ENCODE measurements at regions not wholly inside any gene's neighbourhood (a gene's known extent, or its start where the extent isn't known, plus 50 kb on each side); places are given as distances from the start of the nearest gene placed in this dataset.

DNA sequence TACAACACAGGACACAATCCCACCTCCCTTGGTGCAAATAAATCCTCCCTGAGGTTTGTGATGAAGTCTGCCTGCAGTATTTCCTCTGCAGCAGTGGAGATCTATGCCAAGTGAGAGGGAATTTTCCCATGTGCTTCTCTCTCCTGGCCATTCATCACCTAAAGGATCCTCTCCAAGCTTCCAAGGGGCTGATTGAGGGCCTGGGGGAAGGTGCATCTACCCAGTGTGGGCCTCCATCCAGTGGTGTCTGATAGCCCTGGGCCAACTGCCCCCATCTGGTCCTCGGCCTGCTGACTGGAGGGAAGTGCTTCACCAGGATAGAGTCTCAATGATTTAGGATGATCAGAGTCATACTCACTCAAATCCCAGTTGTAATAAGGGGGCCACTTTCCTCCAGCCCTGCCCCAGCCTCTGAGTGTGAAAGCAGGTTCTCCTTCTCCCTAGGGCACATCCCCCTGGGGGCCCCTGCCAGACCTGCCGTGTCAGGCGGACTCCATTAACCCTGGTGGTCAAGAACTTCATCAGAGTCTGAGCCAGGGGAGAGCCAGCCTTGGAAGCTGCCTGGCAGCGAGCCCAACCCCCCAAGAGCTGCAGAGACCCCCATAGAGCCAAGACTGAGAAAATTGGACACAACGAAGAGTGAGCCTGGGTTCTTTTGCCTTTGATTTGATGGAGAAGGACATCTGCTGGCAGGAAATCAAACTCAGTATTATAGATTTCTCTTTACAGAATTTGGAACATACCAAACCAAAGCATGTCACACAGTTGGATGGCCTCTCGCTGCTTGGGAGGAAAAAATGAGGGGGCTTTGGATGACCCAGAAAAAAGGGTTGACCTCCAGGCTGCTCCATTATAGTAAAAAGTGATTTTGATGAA is 509.6 kb downstream of the CMPK2 start:
- H3K27me3 Mint-ChIP-seq (ENCODE audit: low read depth, unreplicated experiment) = peaks cover 2% of the 10 kb centered on the region
- Histone ChIP-seq H3K4me1 (ENCODE audit: insufficient read depth, low read length) (no peaks in the 10 kb centered on the region), H3K27ac (ENCODE audit: low read depth, low read length) (no peak overlapping the region)

DNA sequence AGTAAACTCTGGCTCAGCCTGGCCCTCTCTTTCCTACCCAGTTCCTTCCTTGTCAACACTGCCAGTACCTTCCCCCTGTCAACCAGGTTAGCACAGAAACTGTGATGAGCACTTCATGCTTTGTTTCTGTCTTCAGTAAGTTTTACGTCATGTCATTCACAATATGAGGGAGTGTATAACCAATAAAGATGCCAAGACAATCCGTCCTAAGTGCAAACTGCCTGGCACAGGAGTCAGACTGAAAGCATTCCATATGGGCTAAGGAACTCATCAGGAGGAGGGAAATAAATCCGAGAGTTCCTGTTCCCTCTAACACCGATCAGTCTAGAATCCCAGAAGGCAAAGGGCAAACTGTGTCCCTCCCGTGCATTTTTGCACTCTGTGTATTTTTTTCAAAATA is 507.2 kb downstream of the CMPK2 start:
- TF ChIP-seq, protein P1, sequence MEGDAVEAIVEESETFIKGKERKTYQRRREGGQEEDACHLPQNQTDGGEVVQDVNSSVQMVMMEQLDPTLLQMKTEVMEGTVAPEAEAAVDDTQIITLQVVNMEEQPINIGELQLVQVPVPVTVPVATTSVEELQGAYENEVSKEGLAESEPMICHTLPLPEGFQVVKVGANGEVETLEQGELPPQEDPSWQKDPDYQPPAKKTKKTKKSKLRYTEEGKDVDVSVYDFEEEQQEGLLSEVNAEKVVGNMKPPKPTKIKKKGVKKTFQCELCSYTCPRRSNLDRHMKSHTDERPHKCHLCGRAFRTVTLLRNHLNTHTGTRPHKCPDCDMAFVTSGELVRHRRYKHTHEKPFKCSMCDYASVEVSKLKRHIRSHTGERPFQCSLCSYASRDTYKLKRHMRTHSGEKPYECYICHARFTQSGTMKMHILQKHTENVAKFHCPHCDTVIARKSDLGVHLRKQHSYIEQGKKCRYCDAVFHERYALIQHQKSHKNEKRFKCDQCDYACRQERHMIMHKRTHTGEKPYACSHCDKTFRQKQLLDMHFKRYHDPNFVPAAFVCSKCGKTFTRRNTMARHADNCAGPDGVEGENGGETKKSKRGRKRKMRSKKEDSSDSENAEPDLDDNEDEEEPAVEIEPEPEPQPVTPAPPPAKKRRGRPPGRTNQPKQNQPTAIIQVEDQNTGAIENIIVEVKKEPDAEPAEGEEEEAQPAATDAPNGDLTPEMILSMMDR (IDR thresholded peaks at IDR 0.05; ENCODE audit: insufficient read depth, low read depth, low read length) = no peak
- TF ChIP-seq EZH2 (IDR thresholded peaks at IDR 0.05; ENCODE audit: insufficient read depth, low read length) = no peak
- Mint-ChIP-seq H3K36me3 (ENCODE audit: low read depth, unreplicated experiment) (no peaks in the 10 kb centered on the region), H3K27ac (ENCODE audit: unreplicated experiment) (no peak overlapping the region), H3K27me3 (ENCODE audit: low read depth, unreplicated experiment) (peaks cover 2% of the 10 kb centered on the region), H3K9me3 (ENCODE audit: unreplicated experiment) (no peaks in the 10 kb centered on the region), H3K4me3 (ENCODE audit: unreplicated experiment) (no peak overlapping the region), H3K4me1 (ENCODE audit: low read depth, unreplicated experiment) (no peaks in the 10 kb centered on the region)
- no peaks in the 10 kb centered on the region for H4K20me1 ChIP-seq (ENCODE audit: insufficient read depth, low read length)
- FAIRE-seq (no peak), DNase-seq (ENCODE audit: low read depth) (no peak)
- H3K4me2 ChIP-seq (ENCODE audit: low read length) = no peak overlapping the region
- H3K27ac ChIP-seq (ENCODE audit: low read depth, low read length) = no peak overlapping the region
- H3K9me3 ChIP-seq (ENCODE audit: insufficient read depth, low read depth, low read length) = no peaks in the 10 kb centered on the region
- no peak overlapping the region for H2AFZ ChIP-seq (ENCODE audit: low read depth, low read length)
- no peaks in the 10 kb centered on the region for H3K36me3 ChIP-seq (ENCODE audit: insufficient read depth, low read length)
- H3K4me3 ChIP-seq (ENCODE audit: insufficient read depth, low read depth, low read length) = no peak overlapping the region
- H3K27me3 ChIP-seq (ENCODE audit: insufficient read depth, low read length) = no peaks in the 10 kb centered on the region
- H3K9ac ChIP-seq (ENCODE audit: low read length) = no peak overlapping the region
- H3K79me2 ChIP-seq (ENCODE audit: insufficient read depth, low read length) = no peaks in the 10 kb centered on the region
- H3K4me1 ChIP-seq (ENCODE audit: insufficient read depth, low read length) = no peaks in the 10 kb centered on the region

More for the DNA sequence above, 509.6 kb downstream of the CMPK2 start:
- H3K36me3 Mint-ChIP-seq (ENCODE audit: low read depth, unreplicated experiment) = no peaks in the 10 kb centered on the region
- no peaks in the 10 kb centered on the region for H3K27me3 ChIP-seq (ENCODE audit: insufficient read depth, low read length)
- no peak overlapping the region for H3K4me3 Mint-ChIP-seq (ENCODE audit: unreplicated experiment)
- no peak overlapping the region for H2AFZ ChIP-seq (ENCODE audit: low read depth, low read length)
- no peak for DNase-seq (ENCODE audit: low read depth)
- no peaks in the 10 kb centered on the region for H3K4me1 Mint-ChIP-seq (ENCODE audit: low read depth, unreplicated experiment)
- TF ChIP-seq, protein P1 (IDR thresholded peaks at IDR 0.05; ENCODE audit: insufficient read depth, low read depth, low read length) = no peak
- no peak for TF ChIP-seq EZH2 (IDR thresholded peaks at IDR 0.05; ENCODE audit: insufficient read depth, low read length)
- H3K79me2 ChIP-seq (ENCODE audit: insufficient read depth, low read length) = no peaks in the 10 kb centered on the region
- no peaks in the 10 kb centered on the region for H3K9me3 Mint-ChIP-seq (ENCODE audit: unreplicated experiment)
- no peaks in the 10 kb centered on the region for H3K36me3 ChIP-seq (ENCODE audit: insufficient read depth, low read length)
- no peaks in the 10 kb centered on the region for H3K9me3 ChIP-seq (ENCODE audit: insufficient read depth, low read depth, low read length)
- H3K9ac ChIP-seq (ENCODE audit: low read length) = no peak overlapping the region
- H3K27ac Mint-ChIP-seq (ENCODE audit: unreplicated experiment) = no peak overlapping the region
- no peak overlapping the region for H3K4me3 ChIP-seq (ENCODE audit: insufficient read depth, low read depth, low read length)
- H4K20me1 ChIP-seq (ENCODE audit: insufficient read depth, low read length) = no peaks in the 10 kb centered on the region
- no peak overlapping the region for H3K4me2 ChIP-seq (ENCODE audit: low read length)
- FAIRE-seq = no peak

DNA sequence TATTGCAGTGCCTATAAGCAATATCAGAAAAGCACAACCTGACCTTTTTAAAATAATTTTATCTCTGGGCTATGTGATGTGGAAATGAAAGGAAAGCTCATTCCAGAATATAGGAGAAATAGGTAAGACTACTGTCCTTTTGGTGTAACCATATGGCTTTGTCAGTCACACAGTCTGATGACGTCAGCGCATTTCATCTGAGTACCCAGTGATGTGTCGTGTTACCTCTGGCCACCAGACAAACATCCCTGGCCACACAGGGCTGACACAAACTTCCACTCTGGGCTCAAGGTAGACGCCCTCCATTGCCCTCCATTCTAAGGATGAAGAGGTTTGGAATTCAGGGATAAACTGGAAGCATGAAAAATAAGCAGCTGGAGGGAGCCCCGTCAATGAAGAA is 506.7 kb downstream of the CMPK2 start:
- Histone ChIP-seq H3K4me1 (ENCODE audit: insufficient read depth, low read length) (no peaks in the 10 kb centered on the region), H3K4me2 (ENCODE audit: low read length) (no peak overlapping the region), H4K20me1 (ENCODE audit: insufficient read depth, low read length) (no peaks in the 10 kb centered on the region), H3K27ac (ENCODE audit: low read depth, low read length) (no peak overlapping the region), H3K9me3 (ENCODE audit: insufficient read depth, low read depth, low read length) (no peaks in the 10 kb centered on the region), H3K4me3 (ENCODE audit: insufficient read depth, low read depth, low read length) (no peak overlapping the region), H3K79me2 (ENCODE audit: insufficient read depth, low read length) (no peaks in the 10 kb centered on the region), H3K9ac (ENCODE audit: low read length) (no peak overlapping the region), H3K27me3 (ENCODE audit: insufficient read depth, low read length) (no peaks in the 10 kb centered on the region), H3K36me3 (ENCODE audit: insufficient read depth, low read length) (no peaks in the 10 kb centered on the region), H2AFZ (ENCODE audit: low read depth, low read length) (no peak overlapping the region)
- no peak for DNase-seq (ENCODE audit: low read depth)
- FAIRE-seq = no peak
- Mint-ChIP-seq H3K27ac (ENCODE audit: unreplicated experiment) (no peak overlapping the region), H3K27me3 (ENCODE audit: low read depth, unreplicated experiment) (peaks cover 2% of the 10 kb centered on the region), H3K4me1 (ENCODE audit: low read depth, unreplicated experiment) (no peaks in the 10 kb centered on the region), H3K9me3 (ENCODE audit: unreplicated experiment) (no peaks in the 10 kb centered on the region), H3K4me3 (ENCODE audit: unreplicated experiment) (no peak overlapping the region), H3K36me3 (ENCODE audit: low read depth, unreplicated experiment) (no peaks in the 10 kb centered on the region)
- no peak for TF ChIP-seq EZH2 (IDR thresholded peaks at IDR 0.05; ENCODE audit: insufficient read depth, low read length)
- TF ChIP-seq, protein P1 (IDR thresholded peaks at IDR 0.05; ENCODE audit: insufficient read depth, low read depth, low read length) = no peak
